ENCODE measurements at regions not wholly inside any gene's neighbourhood (a gene's known extent, or its start where the extent isn't known, plus 50 kb on each side); places are given as distances from the start of the nearest gene placed in this dataset.

GRCh38 chr7:18208921-18209320, 181.3 kb upstream of the PRPS1L1 start:
- H3K9me3 ChIP-seq (ENCODE audit: low read length): no peaks in the 10 kb centered on the region
- no peak overlapping the region for H3K27ac ChIP-seq (ENCODE audit: low read depth, low read length)
- CTCF ChIA-PET: no interaction called here
- Mint-ChIP-seq H3K27ac (no peak overlapping the region), H3K4me3 (no peak overlapping the region), H3K9me3 (no peaks in the 10 kb centered on the region), H3K36me3 (no peaks in the 10 kb centered on the region), H3K27me3 (peaks cover 0 to 1% of the 10 kb centered on the region in 2 donors), H3K4me1 (peaks cover 0 to 2% (median 0%) of the 10 kb centered on the region in 3 donors)
- POLR2A ChIA-PET: no interaction called here
- H3K4me1 ChIP-seq (ENCODE audit: insufficient read depth, low read length): no peaks in the 10 kb centered on the region
- no peak for DNase-seq
- no peak overlapping the region for H3K4me3 ChIP-seq (ENCODE audit: low read length)
- no peaks in the 10 kb centered on the region for H3K36me3 ChIP-seq (ENCODE audit: insufficient read depth, low read length)
- H3K27me3 ChIP-seq (ENCODE audit: insufficient read depth, low read length, poor library complexity, severe bottlenecking): no peaks in the 10 kb centered on the region

- H3K9me3 ChIP-seq (ENCODE audit: low read length): no peaks in the 10 kb centered on the region
- no peak overlapping the region for H3K27ac ChIP-seq (ENCODE audit: low read depth, low read length)
- POLR2A ChIA-PET: no interaction called here
- no peak overlapping the region for H3K4me3 ChIP-seq (ENCODE audit: low read length)
- Mint-ChIP-seq H3K27me3 (peaks cover 0 to 1% of the 10 kb centered on the region in 2 donors), H3K9me3 (no peaks in the 10 kb centered on the region), H3K4me1 (no peaks in the 10 kb centered on the region), H3K27ac (no peak overlapping the region), H3K4me3 (no peak overlapping the region), H3K36me3 (no peaks in the 10 kb centered on the region)
- H3K27me3 ChIP-seq (ENCODE audit: insufficient read depth, low read length, poor library complexity, severe bottlenecking): no peaks in the 10 kb centered on the region
- CTCF ChIA-PET: no interaction called here
- H3K36me3 ChIP-seq (ENCODE audit: insufficient read depth, low read length): no peaks in the 10 kb centered on the region
- no peak for DNase-seq
- no peaks in the 10 kb centered on the region for H3K4me1 ChIP-seq (ENCODE audit: insufficient read depth, low read length)
Measured at GRCh38 chr7:18210377-18210776, 182.7 kb upstream of the PRPS1L1 start.

- H3K27me3 ChIP-seq (ENCODE audit: insufficient read depth, low read length, poor library complexity, severe bottlenecking): no peaks in the 10 kb centered on the region
- no peak overlapping the region for H3K4me3 ChIP-seq (ENCODE audit: low read length)
- no peak overlapping the region for H3K27ac Mint-ChIP-seq
- H3K27ac ChIP-seq (ENCODE audit: low read depth, low read length): no peak overlapping the region
- ChIA-PET POLR2A (no interaction called here), CTCF (no interaction called here)
- H3K9me3 ChIP-seq (ENCODE audit: low read length): no peaks in the 10 kb centered on the region
- H3K36me3 ChIP-seq (ENCODE audit: insufficient read depth, low read length): no peaks in the 10 kb centered on the region
- peaks cover 0 to 1% (median 0%) of the 10 kb centered on the region in 3 donors for H3K4me1 Mint-ChIP-seq
- H3K4me3 Mint-ChIP-seq: no peak overlapping the region
- peaks cover 0 to 1% of the 10 kb centered on the region in 2 donors for H3K27me3 Mint-ChIP-seq
- H3K9me3 Mint-ChIP-seq: no peaks in the 10 kb centered on the region
- H3K4me1 ChIP-seq (ENCODE audit: insufficient read depth, low read length): no peaks in the 10 kb centered on the region
- H3K36me3 Mint-ChIP-seq: no peaks in the 10 kb centered on the region
- no peak for DNase-seq
Measured at GRCh38 chr7:18210788-18211187, 183.1 kb upstream of the PRPS1L1 start.

DNA sequence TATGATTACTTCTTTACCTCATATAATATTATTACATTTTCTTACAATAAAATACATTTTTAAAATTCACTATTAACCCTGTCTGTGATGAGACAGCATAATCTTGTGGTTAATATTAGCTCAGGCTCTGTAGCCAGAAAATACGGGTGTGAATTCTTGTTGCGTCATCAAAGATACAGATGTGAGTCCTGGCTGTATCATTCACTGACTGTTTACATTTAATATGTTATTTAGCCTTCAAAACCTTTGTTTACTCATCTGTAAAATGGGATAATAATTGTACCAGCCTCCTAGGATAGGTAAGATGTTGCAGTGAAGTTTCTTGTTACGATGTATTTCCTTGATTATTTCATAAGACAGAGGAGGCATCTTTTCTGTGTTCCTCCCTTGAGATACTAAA, 184.7 kb upstream of the PRPS1L1 start:
- H3K36me3 Mint-ChIP-seq: no peaks in the 10 kb centered on the region
- POLR2A ChIA-PET: no interaction called here
- Histone ChIP-seq H3K4me1 (ENCODE audit: insufficient read depth, low read length) (no peaks in the 10 kb centered on the region), H3K36me3 (ENCODE audit: insufficient read depth, low read length) (no peaks in the 10 kb centered on the region), H3K27ac (ENCODE audit: low read depth, low read length) (no peak overlapping the region), H3K27me3 (ENCODE audit: insufficient read depth, low read length, poor library complexity, severe bottlenecking) (no peaks in the 10 kb centered on the region), H3K9me3 (ENCODE audit: low read length) (no peaks in the 10 kb centered on the region), H3K4me3 (ENCODE audit: low read length) (no peak overlapping the region)
- H3K27me3 Mint-ChIP-seq: peaks cover 0 to 1% of the 10 kb centered on the region in 2 donors
- CTCF ChIA-PET: no interaction called here
- H3K27ac Mint-ChIP-seq: no peak overlapping the region
- no peaks in the 10 kb centered on the region for H3K9me3 Mint-ChIP-seq
- H3K4me3 Mint-ChIP-seq: no peak overlapping the region
- peaks cover 0 to 5% (median 0%) of the 10 kb centered on the region in 3 donors for H3K4me1 Mint-ChIP-seq
- DNase-seq: no peak

DNA sequence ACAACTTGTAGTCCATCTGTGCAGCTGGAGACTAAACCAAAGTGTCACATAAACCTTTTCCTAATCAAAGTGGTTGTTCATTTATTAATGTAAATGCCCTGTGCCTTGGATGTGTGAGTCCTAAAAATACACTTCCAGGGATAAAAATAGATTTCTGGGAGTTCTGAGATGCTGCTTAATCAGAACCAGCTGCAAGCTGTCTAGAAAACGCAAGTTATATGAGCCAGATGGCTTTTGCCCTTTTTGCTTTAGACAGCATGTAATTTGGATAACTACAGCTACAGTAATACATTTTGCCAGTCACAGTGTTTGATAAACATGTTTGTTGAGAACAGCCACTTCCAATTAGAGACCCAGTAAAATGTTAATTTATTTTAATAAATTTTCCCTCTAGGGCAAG, 185.1 kb upstream of the PRPS1L1 start:
- no peaks in the 10 kb centered on the region for H3K36me3 Mint-ChIP-seq
- CTCF ChIA-PET: no interaction called here
- no peaks in the 10 kb centered on the region for H3K9me3 Mint-ChIP-seq

GRCh38 chr7:18213652-18214051, 186.0 kb upstream of the PRPS1L1 start:
- ChIA-PET POLR2A (no interaction called here), CTCF (no interaction called here)
- Mint-ChIP-seq H3K27me3 (peaks cover 0 to 1% of the 10 kb centered on the region in 2 donors), H3K4me3 (no peak overlapping the region), H3K9me3 (no peaks in the 10 kb centered on the region), H3K27ac (no peak overlapping the region), H3K36me3 (no peaks in the 10 kb centered on the region), H3K4me1 (peaks cover 0 to 5% (median 0%) of the 10 kb centered on the region in 3 donors)
- Histone ChIP-seq H3K4me3 (ENCODE audit: low read length) (no peak overlapping the region), H3K36me3 (ENCODE audit: insufficient read depth, low read length) (no peaks in the 10 kb centered on the region), H3K27me3 (ENCODE audit: insufficient read depth, low read length, poor library complexity, severe bottlenecking) (no peaks in the 10 kb centered on the region), H3K9me3 (ENCODE audit: low read length) (no peaks in the 10 kb centered on the region), H3K4me1 (ENCODE audit: insufficient read depth, low read length) (no peaks in the 10 kb centered on the region), H3K27ac (ENCODE audit: low read depth, low read length) (no peak overlapping the region)
- no peak for DNase-seq

More for the DNA sequence above, 185.1 kb upstream of the PRPS1L1 start:
- Histone ChIP-seq H3K4me1 (ENCODE audit: insufficient read depth, low read length) (no peaks in the 10 kb centered on the region), H3K36me3 (ENCODE audit: insufficient read depth, low read length) (no peaks in the 10 kb centered on the region), H3K4me3 (ENCODE audit: low read length) (no peak overlapping the region), H3K27ac (ENCODE audit: low read depth, low read length) (no peak overlapping the region), H3K27me3 (ENCODE audit: insufficient read depth, low read length, poor library complexity, severe bottlenecking) (no peaks in the 10 kb centered on the region), H3K9me3 (ENCODE audit: low read length) (no peaks in the 10 kb centered on the region)
- POLR2A ChIA-PET: no interaction called here
- Mint-ChIP-seq H3K4me1 (peaks cover 0 to 5% (median 0%) of the 10 kb centered on the region in 3 donors), H3K27ac (no peak overlapping the region), H3K4me3 (no peak overlapping the region), H3K27me3 (peaks cover 0 to 1% of the 10 kb centered on the region in 2 donors)
- DNase-seq: no peak

DNA sequence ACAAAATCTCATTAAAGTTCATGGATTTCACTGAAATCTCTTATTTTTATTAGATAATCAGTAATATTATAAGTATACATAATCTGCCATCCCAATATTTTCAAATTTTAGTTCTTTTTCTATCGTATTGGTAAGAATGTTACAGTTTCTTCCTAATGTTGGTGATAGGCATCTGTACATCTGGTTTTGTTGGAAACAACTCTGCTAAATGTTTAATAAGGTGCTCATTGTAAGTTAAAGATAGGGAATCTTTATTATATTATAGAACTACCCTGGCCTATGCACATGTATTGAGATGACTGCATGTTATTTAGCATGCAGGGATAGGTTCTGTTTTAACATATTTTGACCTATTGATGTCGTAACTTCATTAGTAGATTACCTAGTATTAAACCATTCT, 188.6 kb upstream of the PRPS1L1 start:
- no peak overlapping the region for H3K27ac ChIP-seq (ENCODE audit: low read depth, low read length)
- no peak overlapping the region for H3K4me3 Mint-ChIP-seq
- H3K27me3 Mint-ChIP-seq: peaks cover 0 to 1% of the 10 kb centered on the region in 2 donors
- H3K27me3 ChIP-seq (ENCODE audit: insufficient read depth, low read length, poor library complexity, severe bottlenecking): no peaks in the 10 kb centered on the region
- no peaks in the 10 kb centered on the region for H3K9me3 Mint-ChIP-seq
- no peaks in the 10 kb centered on the region for H3K36me3 Mint-ChIP-seq
- H3K4me1 ChIP-seq (ENCODE audit: insufficient read depth, low read length): no peaks in the 10 kb centered on the region
- no peak for DNase-seq
- H3K9me3 ChIP-seq (ENCODE audit: low read length): no peaks in the 10 kb centered on the region
- peaks cover 0 to 5% (median 0%) of the 10 kb centered on the region in 3 donors for H3K4me1 Mint-ChIP-seq
- no peak overlapping the region for H3K27ac Mint-ChIP-seq
- H3K4me3 ChIP-seq (ENCODE audit: low read length): no peak overlapping the region
- no peaks in the 10 kb centered on the region for H3K36me3 ChIP-seq (ENCODE audit: insufficient read depth, low read length)
- CTCF ChIA-PET: interaction anchor here (0.6 to 1.0 kb wide), 2 partner anchors 129 to 133 kb away, joined by 3 read pairs; no protein-coding TSS in a partner anchor
- POLR2A ChIA-PET: no interaction called here

DNA sequence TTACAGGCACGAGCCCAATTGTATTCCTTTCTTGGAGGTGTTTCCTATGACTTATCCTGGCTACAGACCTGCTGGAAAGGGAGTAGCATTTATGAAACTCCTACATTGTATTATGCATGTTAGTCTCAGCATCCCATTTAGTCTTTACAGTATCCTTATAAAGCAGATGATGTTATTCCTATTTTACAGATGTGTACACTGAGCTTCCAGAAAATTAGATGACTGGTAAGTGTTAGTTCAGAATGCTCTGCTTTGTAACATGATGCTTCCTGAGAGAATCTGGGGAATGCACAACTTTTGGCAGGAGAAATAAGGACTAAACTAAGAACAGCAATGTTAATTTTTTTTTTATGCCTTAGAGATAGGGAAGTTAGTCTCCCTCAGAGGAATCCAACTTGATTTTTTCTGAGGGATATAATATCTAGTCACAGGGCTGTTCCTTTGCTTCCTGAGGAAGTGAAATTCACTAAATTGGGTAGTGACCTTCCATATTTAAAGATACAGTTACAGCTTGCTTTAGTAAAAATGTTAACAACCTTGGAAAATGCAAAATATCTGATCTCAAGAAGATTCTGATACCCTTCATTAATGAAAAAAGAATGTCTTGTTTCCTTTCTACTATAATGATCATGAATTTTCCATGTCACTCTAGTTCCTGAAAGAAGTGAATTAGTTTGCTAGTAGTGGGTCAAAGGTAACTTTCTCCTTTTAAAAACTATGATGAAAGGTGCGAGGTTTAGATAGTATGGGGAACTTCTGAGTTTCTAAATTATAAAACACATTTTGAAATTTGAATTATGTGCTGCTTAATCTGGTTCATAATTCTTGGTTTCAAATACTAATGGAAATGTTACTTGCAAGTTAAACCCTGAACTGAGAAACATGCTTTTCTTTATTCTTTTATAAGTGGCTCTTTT, 194.0 kb upstream of the PRPS1L1 start:
- Mint-ChIP-seq H3K27me3 (peaks cover 0 to 1% of the 10 kb centered on the region in 2 donors), H3K27ac (no peak overlapping the region), H3K4me3 (no peak overlapping the region), H3K4me1 (no peaks in the 10 kb centered on the region), H3K36me3 (no peaks in the 10 kb centered on the region), H3K9me3 (no peaks in the 10 kb centered on the region)
- DNase-seq: no peak
- ChIA-PET CTCF (interaction anchor here (0.6 kb wide), 1 partner anchor 14 kb away, joined by 3 read pairs; no protein-coding TSS in a partner anchor), POLR2A (no interaction called here)
- no peaks in the 10 kb centered on the region for H3K36me3 ChIP-seq (ENCODE audit: insufficient read depth, low read length)
- H3K4me1 ChIP-seq (ENCODE audit: insufficient read depth, low read length): no peaks in the 10 kb centered on the region
- no peaks in the 10 kb centered on the region for H3K9me3 ChIP-seq (ENCODE audit: low read length)
- no peaks in the 10 kb centered on the region for H3K27me3 ChIP-seq (ENCODE audit: insufficient read depth, low read length, poor library complexity, severe bottlenecking)
- no peak overlapping the region for H3K4me3 ChIP-seq (ENCODE audit: low read length)
- H3K27ac ChIP-seq (ENCODE audit: low read depth, low read length): no peak overlapping the region

Measured in CD8-positive, alpha-beta memory T cell (primary cell).